T-helper 2 cell treated with Interferon-gamma antibody and Interleukin-4, amounts not matched to agents 5 μg/mL and 100 μg/mL, for 36 hours (primary cell): ENCODE measurements at regions not wholly inside any gene's neighbourhood (a gene's known extent, or its start where the extent isn't known, plus 50 kb on each side); places are given as distances from the start of the nearest gene placed in this dataset.

ENCODE experiments used
- DNase-seq: peaks from one replicate; pipeline ENCODE4 v3.0.0; 2021; ENCODE audit warnings: low spot score
- H3K27ac Mint-ChIP-seq: one replicate; pipeline ENCODE4 v1.8.0; 2021; ENCODE audit warnings: mild to moderate bottlenecking, mixed read lengths
- H3K27me3 Mint-ChIP-seq: one replicate; pipeline ENCODE4 v1.8.0; 2021; ENCODE audit warnings: low read depth, mixed read lengths
- H3K36me3 Mint-ChIP-seq: one replicate; pipeline ENCODE4 v1.8.0; 2021; ENCODE audit warnings: low read depth, mixed read lengths
- H3K4me1 Mint-ChIP-seq: one replicate; pipeline ENCODE4 v1.8.0; 2021; ENCODE audit warnings: low read depth, mixed read lengths
- H3K4me3 Mint-ChIP-seq: one replicate; pipeline ENCODE4 v1.8.0; 2022; ENCODE audit warnings: mild to moderate bottlenecking, moderate library complexity, mixed read lengths
- H3K9me3 Mint-ChIP-seq: one replicate; pipeline ENCODE4 v1.8.0; 2021; ENCODE audit warnings: mixed read lengths

GRCh38 chr4:129602447-129602846 lies 506.5 kb downstream of the C4orf33 start:
- Mint-ChIP-seq H3K4me3 (no peak overlapping the region), H3K9me3 (no peaks in the 10 kb centered on the region), H3K27ac (no peak overlapping the region), H3K36me3 (no peaks in the 10 kb centered on the region), H3K27me3 (no peaks in the 10 kb centered on the region), H3K4me1 (no peaks in the 10 kb centered on the region)
- no peak for DNase-seq

- Mint-ChIP-seq H3K27me3 (no peaks in the 10 kb centered on the region), H3K9me3 (no peaks in the 10 kb centered on the region), H3K36me3 (no peaks in the 10 kb centered on the region), H3K27ac (no peak overlapping the region), H3K4me1 (no peaks in the 10 kb centered on the region), H3K4me3 (no peak overlapping the region)
- no peak for DNase-seq
Measured at GRCh38 chr4:129603241-129603931, 507.4 kb downstream of the C4orf33 start.

DNA sequence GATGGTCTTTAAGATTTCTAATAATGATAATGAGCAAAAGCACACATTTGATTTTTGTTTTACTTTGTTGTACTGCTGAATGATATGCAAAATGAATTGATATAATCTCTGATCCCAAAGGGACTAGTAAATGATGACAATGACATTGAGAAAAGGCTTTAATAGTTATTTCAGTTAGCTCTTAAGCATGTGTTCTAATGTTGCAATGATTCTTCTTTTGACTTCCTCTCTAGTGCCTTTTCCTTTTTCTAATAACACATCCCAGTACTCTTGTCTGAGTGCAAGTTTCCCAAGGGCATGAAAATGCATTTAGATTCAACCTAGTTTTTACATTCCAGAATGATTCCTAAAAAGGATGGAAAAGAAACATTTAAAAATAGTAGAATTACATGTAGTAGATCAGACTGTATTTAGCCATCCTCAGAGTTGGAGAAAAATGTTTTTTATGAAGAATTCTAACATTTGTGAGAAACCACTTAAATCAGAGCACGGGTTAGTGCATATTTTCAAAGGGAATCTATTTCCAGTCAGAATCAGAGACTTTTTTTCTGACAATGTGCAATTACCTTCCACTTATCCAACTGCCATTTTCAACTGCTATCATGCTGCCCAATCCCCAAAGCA lies 508.8 kb downstream of the C4orf33 start:
- DNase-seq = no peak
- Mint-ChIP-seq H3K9me3 (no peaks in the 10 kb centered on the region), H3K4me1 (no peaks in the 10 kb centered on the region), H3K27ac (no peak overlapping the region), H3K4me3 (no peak overlapping the region), H3K36me3 (no peaks in the 10 kb centered on the region), H3K27me3 (no peaks in the 10 kb centered on the region)

DNA sequence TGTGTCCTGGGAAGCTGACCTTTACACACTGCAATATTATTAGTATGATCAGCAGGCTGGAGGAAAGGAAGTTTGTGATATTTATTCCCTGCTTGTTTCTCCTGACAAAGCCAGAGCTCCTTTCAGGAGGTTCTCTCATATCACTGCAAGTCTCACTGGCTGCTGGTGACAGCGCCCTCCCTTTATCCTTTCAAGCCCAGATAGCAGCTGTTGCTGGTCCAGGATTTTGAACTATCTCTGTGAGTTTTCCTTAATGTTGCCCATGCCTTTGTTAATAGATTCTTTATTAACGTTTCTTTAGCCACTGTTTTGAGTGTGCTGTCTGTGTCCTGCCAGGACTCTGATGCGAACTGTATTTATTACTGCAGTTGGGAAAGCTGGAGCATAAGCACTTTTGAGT lies 518.7 kb downstream of the C4orf33 start:
- Mint-ChIP-seq H3K4me3 (no peak overlapping the region), H3K27ac (no peak overlapping the region), H3K9me3 (no peaks in the 10 kb centered on the region), H3K27me3 (no peaks in the 10 kb centered on the region), H3K36me3 (no peaks in the 10 kb centered on the region), H3K4me1 (no peaks in the 10 kb centered on the region)
- no peak for DNase-seq

GRCh38 chr4:129622566-129622965 lies 526.6 kb downstream of the C4orf33 start:
- Mint-ChIP-seq H3K27me3 (no peaks in the 10 kb centered on the region), H3K36me3 (no peaks in the 10 kb centered on the region), H3K4me3 (no peak overlapping the region), H3K4me1 (peaks cover 2% of the 10 kb centered on the region), H3K9me3 (no peaks in the 10 kb centered on the region), H3K27ac (no peak overlapping the region)
- no peak for DNase-seq

- no peak overlapping the region for H3K27ac Mint-ChIP-seq
- no peak overlapping the region for H3K4me3 Mint-ChIP-seq
- H3K36me3 Mint-ChIP-seq = no peaks in the 10 kb centered on the region
- DNase-seq = no peak
- no peaks in the 10 kb centered on the region for H3K27me3 Mint-ChIP-seq
- no peaks in the 10 kb centered on the region for H3K9me3 Mint-ChIP-seq
- H3K4me1 Mint-ChIP-seq = peaks cover 2% of the 10 kb centered on the region
Measured at GRCh38 chr4:129623233-129623875, 527.4 kb downstream of the C4orf33 start.

- Mint-ChIP-seq H3K4me3 (no peak overlapping the region), H3K27me3 (no peaks in the 10 kb centered on the region), H3K36me3 (no peaks in the 10 kb centered on the region), H3K9me3 (no peaks in the 10 kb centered on the region), H3K4me1 (no peaks in the 10 kb centered on the region), H3K27ac (no peak overlapping the region)
- peak; percentile 5 for DNase-seq
Measured at GRCh38 chr4:129641179-129641578, 545.2 kb downstream of the C4orf33 start.

- Mint-ChIP-seq H3K27ac (no peak overlapping the region), H3K4me3 (no peak overlapping the region)
- DNase-seq = no peak
Measured at GRCh38 chr4:129645461-129645860, 549.5 kb downstream of the C4orf33 start.

DNA sequence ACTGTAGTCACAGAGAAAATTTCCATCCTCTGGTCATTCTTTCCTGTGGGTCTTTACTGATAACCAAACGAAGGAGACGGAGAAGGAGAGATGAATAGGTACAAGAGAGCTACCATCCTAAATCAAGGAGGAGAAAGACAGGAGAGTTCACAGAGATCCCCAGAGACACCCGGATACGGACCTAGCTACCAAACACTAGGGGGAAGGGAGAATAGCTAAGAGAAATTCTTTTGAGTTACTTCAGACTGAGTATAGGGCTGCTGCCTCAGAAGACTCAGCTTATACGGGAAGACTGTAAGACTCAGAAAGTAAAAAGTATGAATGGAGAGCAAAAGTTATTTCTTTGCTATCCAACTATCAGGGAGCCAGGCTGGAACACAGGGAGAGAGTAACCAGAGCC lies 572.1 kb downstream of the C4orf33 start:
- DNase-seq = no peak
- H3K27me3 Mint-ChIP-seq = no peaks in the 10 kb centered on the region
- H3K4me3 Mint-ChIP-seq = no peak overlapping the region
- no peaks in the 10 kb centered on the region for H3K4me1 Mint-ChIP-seq
- no peaks in the 10 kb centered on the region for H3K9me3 Mint-ChIP-seq
- no peaks in the 10 kb centered on the region for H3K36me3 Mint-ChIP-seq
- no peak overlapping the region for H3K27ac Mint-ChIP-seq

More at GRCh38 chr4:129645461-129645860, 549.5 kb downstream of the C4orf33 start:
- Mint-ChIP-seq H3K9me3 (no peaks in the 10 kb centered on the region), H3K27me3 (no peaks in the 10 kb centered on the region), H3K4me1 (no peaks in the 10 kb centered on the region), H3K36me3 (no peaks in the 10 kb centered on the region)

- no peak for DNase-seq
- H3K9me3 Mint-ChIP-seq = peaks cover 6% of the 10 kb centered on the region
- no peaks in the 10 kb centered on the region for H3K4me1 Mint-ChIP-seq
- H3K27me3 Mint-ChIP-seq = no peaks in the 10 kb centered on the region
- H3K36me3 Mint-ChIP-seq = no peaks in the 10 kb centered on the region
- H3K4me3 Mint-ChIP-seq = no peak overlapping the region
- H3K27ac Mint-ChIP-seq = no peak overlapping the region
Measured at GRCh38 chr4:129672941-129673340, 577.0 kb downstream of the C4orf33 start.

DNA sequence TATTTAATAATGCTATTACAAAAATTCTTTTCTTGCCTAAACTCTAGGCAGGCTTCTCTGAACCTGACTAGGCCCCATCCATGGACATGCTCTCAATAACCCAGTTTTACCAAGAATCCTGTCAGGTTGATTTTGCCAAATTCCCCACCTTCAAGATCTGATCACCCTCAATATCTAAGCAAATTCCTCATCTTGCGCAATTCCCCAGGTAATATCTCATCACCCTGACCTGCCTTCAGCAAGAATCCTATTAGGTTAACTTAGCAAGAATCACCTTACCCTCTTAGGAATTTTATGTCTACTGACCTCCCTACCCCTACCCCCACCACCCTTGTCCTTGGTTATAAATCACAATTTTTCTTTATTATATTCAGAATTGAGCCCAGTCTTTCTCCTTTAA lies 579.1 kb downstream of the C4orf33 start:
- Mint-ChIP-seq H3K4me3 (no peak overlapping the region), H3K4me1 (no peaks in the 10 kb centered on the region), H3K9me3 (peaks cover 6% of the 10 kb centered on the region), H3K36me3 (no peaks in the 10 kb centered on the region), H3K27ac (no peak overlapping the region), H3K27me3 (no peaks in the 10 kb centered on the region)
- no peak for DNase-seq

- no peak overlapping the region for H3K4me3 Mint-ChIP-seq
- no peak overlapping the region for H3K27ac Mint-ChIP-seq
- no peaks in the 10 kb centered on the region for H3K36me3 Mint-ChIP-seq
- H3K4me1 Mint-ChIP-seq = no peaks in the 10 kb centered on the region
- H3K27me3 Mint-ChIP-seq = no peaks in the 10 kb centered on the region
- no peak for DNase-seq
- H3K9me3 Mint-ChIP-seq = peaks cover 6% of the 10 kb centered on the region
Measured at GRCh38 chr4:129676934-129677333, 581.0 kb downstream of the C4orf33 start.

GRCh38 chr4:129682586-129682985 lies 586.6 kb downstream of the C4orf33 start:
- no peaks in the 10 kb centered on the region for H3K36me3 Mint-ChIP-seq
- H3K9me3 Mint-ChIP-seq = no peaks in the 10 kb centered on the region
- H3K4me3 Mint-ChIP-seq = peak overlapping the region; percentile 1

DNA sequence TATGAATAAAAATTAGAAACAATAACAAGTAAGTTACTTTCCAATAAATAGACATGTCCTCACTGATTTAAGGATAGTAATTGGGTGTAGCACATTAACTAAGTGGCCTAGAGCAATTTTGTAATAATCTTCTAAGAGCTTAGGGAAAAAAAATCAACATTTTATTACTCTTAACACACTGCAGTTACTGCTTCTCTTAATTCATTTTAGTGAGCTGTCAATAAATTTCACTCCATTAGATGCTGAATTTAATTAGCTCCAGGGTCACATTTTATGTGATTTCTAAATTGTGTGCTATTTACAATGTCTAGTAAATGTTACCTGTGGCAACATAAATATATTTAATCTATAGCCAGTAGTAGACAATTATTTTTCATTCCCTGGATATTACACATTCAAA lies 612.0 kb downstream of the C4orf33 start:
- no peaks in the 10 kb centered on the region for H3K36me3 Mint-ChIP-seq
- no peaks in the 10 kb centered on the region for H3K9me3 Mint-ChIP-seq
- no peaks in the 10 kb centered on the region for H3K4me1 Mint-ChIP-seq
- no peak for DNase-seq
- H3K27ac Mint-ChIP-seq = no peak overlapping the region
- H3K27me3 Mint-ChIP-seq = no peaks in the 10 kb centered on the region
- no peak overlapping the region for H3K4me3 Mint-ChIP-seq

More at GRCh38 chr4:129682586-129682985, 586.6 kb downstream of the C4orf33 start:
- Mint-ChIP-seq H3K27ac (peak overlapping the region; percentile 26), H3K4me1 (peaks cover 5% of the 10 kb centered on the region), H3K27me3 (no peaks in the 10 kb centered on the region)
- no peak for DNase-seq
